MM.1S (cell line): ENCODE measurements at regions not wholly inside any gene's neighbourhood (a gene's known extent, or its start where the extent isn't known, plus 50 kb on each side); places are given as distances from the start of the nearest gene placed in this dataset.

Experiments used
- DNase-seq: peaks from one replicate; pipeline ENCODE4 v3.0.0-alpha.2; 2015
- H2AFZ ChIP-seq: fragments of 300-600 bp; sonication (generic); 2 replicates; pipeline ENCODE4 v1.6.0; 2016; ENCODE audit warnings: antibody characterized with exemption, low read length
- H3F3A ChIP-seq: fragments of 300-600 bp; sonication (generic); 2 replicates; pipeline ENCODE4 v1.6.1; 2016; ENCODE audit warnings: mild to moderate bottlenecking, antibody characterized with exemption, low read length, moderate library complexity, mixed read lengths; ENCODE audit not compliant: insufficient read depth
- H3K27ac ChIP-seq: fragments of 300-600 bp; sonication (generic); 2 replicates; pipeline ENCODE4 v1.5.1; 2016; ENCODE audit warnings: mild to moderate bottlenecking, low read length
- H3K27me3 ChIP-seq: fragments of 300-600 bp; sonication (generic); replicated peaks from 2 replicates; pipeline ENCODE4 v1.6.0; 2016; ENCODE audit warnings: low read length; ENCODE audit not compliant: insufficient read depth
- H3K36me3 ChIP-seq: fragments of 300-600 bp; sonication (generic); replicated peaks from 2 replicates; pipeline ENCODE4 v1.6.1; 2016; ENCODE audit warnings: mild to moderate bottlenecking, low read length, mixed read lengths; ENCODE audit not compliant: insufficient read depth
- H3K4me1 ChIP-seq: fragments of 300-600 bp; sonication (generic); 2 replicates; pipeline ENCODE4 v1.6.1; 2016; ENCODE audit warnings: low read length, mixed read lengths
- H3K4me2 ChIP-seq: fragments of 300-600 bp; sonication (generic); 2 replicates; pipeline ENCODE4 v1.6.0; 2016; ENCODE audit warnings: low read depth, low read length
- H3K4me3 ChIP-seq: fragments of 300-600 bp; sonication (generic); 2 replicates; pipeline ENCODE4 v1.5.1; 2016; ENCODE audit warnings: low read length, mixed read lengths
- H3K79me2 ChIP-seq: fragments of 300-600 bp; sonication (generic); 2 replicates; pipeline ENCODE4 v1.6.1; 2016; ENCODE audit warnings: mixed run types, low read length, mixed read lengths
- H3K9ac ChIP-seq: fragments of 300-600 bp; sonication (generic); 2 replicates; pipeline ENCODE4 v1.6.1; 2016; ENCODE audit warnings: low read length, mixed read lengths
- H3K9me2 ChIP-seq: fragments of 300-600 bp; sonication (generic); replicated peaks from 2 replicates; pipeline ENCODE4 v1.6.1; 2016; ENCODE audit warnings: mild to moderate bottlenecking, low read length, mixed read lengths; ENCODE audit not compliant: insufficient read depth
- H3K9me3 ChIP-seq: fragments of 300-600 bp; sonication (generic); replicated peaks from 2 replicates; pipeline ENCODE4 v1.6.1; 2016; ENCODE audit warnings: mild to moderate bottlenecking, low read length, mixed read lengths; ENCODE audit not compliant: insufficient read depth
- H4K20me1 ChIP-seq: fragments of 300-600 bp; sonication (generic); 2 replicates; pipeline ENCODE4 v1.6.1; 2016; ENCODE audit warnings: mild to moderate bottlenecking, low read length, moderate library complexity, mixed read lengths; ENCODE audit not compliant: insufficient read depth
- EZH2 ChIP-seq: fragments of 300-600 bp; sonication (generic); optimal IDR thresholded peaks from 2 replicates; pipeline ENCODE3; 2017; ENCODE audit warnings: low read depth, mild to moderate bottlenecking, antibody characterized with exemption, low read length, mixed read lengths
- EZH2phosphoT487 ChIP-seq: fragments of 300-600 bp; sonication (generic); IDR thresholded peaks from 2 replicates; pipeline ENCODE4 v1.6.1; 2018; ENCODE audit warnings: antibody characterized with exemption, low read length
- TF ChIP-seq, protein P1 (sequence below): fragments of 300-600 bp; sonication (generic); IDR thresholded peaks from 2 replicates; pipeline ENCODE4 v1.5.1; 2016; ENCODE audit warnings: antibody characterized with exemption, low read length, mixed read lengths

DNA sequence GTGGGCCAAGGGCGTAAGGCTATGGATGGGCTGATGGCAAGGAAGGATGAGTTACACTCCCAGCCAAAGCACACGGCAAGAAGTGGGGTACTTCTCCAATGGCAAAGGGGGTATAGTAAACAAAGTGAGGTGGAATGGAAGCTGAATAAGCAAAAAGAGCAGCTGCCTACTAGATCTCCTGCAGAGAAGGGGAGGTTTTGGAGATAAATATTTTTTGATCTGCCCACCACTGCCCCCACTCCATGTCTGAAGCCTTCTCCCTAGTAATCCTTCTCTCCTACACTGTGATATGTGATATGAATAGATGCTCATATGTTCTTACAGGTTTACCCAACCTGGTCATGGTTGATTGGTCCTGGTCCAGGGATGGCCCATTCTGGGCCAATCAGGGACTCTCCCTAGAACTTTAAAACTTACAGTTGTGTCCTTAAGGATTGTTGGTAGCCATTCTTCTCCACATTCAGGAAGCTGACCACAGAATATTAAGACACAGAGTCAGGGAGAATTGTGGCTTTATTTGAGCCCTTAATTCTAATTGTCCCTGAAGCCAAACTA, 436.8 kb downstream of the OMA1 start:
- H3K27me3 ChIP-seq: no peaks in the 10 kb centered on the region
- DNase-seq: no peak
- H3K9me3 ChIP-seq: no peaks in the 10 kb centered on the region
- H3K9me2 ChIP-seq: no peaks in the 10 kb centered on the region
- H3K9ac ChIP-seq: no peak overlapping the region
- H3K79me2 ChIP-seq: no peaks in the 10 kb centered on the region
- H3K4me1 ChIP-seq: no peaks in the 10 kb centered on the region
- H3F3A ChIP-seq: no peaks in the 10 kb centered on the region
- no peak overlapping the region for H3K4me2 ChIP-seq
- H3K36me3 ChIP-seq: no peaks in the 10 kb centered on the region
- no peak overlapping the region for H3K27ac ChIP-seq
- H2AFZ ChIP-seq: no peak overlapping the region
- H4K20me1 ChIP-seq: no peaks in the 10 kb centered on the region
- no peak overlapping the region for H3K4me3 ChIP-seq
- TF ChIP-seq EZH2 (no peak), EZH2phosphoT487 (no peak)
- TF ChIP-seq, protein P1, sequence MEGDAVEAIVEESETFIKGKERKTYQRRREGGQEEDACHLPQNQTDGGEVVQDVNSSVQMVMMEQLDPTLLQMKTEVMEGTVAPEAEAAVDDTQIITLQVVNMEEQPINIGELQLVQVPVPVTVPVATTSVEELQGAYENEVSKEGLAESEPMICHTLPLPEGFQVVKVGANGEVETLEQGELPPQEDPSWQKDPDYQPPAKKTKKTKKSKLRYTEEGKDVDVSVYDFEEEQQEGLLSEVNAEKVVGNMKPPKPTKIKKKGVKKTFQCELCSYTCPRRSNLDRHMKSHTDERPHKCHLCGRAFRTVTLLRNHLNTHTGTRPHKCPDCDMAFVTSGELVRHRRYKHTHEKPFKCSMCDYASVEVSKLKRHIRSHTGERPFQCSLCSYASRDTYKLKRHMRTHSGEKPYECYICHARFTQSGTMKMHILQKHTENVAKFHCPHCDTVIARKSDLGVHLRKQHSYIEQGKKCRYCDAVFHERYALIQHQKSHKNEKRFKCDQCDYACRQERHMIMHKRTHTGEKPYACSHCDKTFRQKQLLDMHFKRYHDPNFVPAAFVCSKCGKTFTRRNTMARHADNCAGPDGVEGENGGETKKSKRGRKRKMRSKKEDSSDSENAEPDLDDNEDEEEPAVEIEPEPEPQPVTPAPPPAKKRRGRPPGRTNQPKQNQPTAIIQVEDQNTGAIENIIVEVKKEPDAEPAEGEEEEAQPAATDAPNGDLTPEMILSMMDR: no peak

DNA sequence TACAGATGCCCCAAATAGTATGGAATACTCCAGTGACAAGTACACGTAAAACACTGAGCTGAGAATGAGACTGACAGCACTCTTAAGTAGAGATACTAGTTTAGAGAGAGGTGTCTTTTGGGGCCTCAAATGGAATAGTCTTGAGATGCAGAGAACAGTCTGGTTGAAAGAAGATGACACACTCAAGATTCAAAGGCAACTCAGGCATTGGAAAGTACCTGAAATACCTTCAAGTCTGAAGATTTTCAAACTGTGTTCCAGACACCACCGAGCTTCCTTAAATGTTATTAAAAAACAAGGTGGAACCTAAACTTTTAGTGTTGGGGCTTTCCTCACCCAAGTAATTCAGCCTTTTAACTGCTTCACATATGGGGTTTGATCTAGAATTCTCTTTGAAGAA, 437.7 kb downstream of the OMA1 start:
- Histone ChIP-seq H3K9ac (no peak overlapping the region), H3K79me2 (no peaks in the 10 kb centered on the region), H2AFZ (no peak overlapping the region), H3K4me2 (no peak overlapping the region), H3K4me1 (no peaks in the 10 kb centered on the region), H3K27ac (no peak overlapping the region), H3K27me3 (no peaks in the 10 kb centered on the region), H4K20me1 (no peaks in the 10 kb centered on the region), H3F3A (no peaks in the 10 kb centered on the region), H3K9me2 (no peaks in the 10 kb centered on the region), H3K4me3 (no peak overlapping the region), H3K9me3 (no peaks in the 10 kb centered on the region), H3K36me3 (no peaks in the 10 kb centered on the region)
- DNase-seq: no peak
- TF ChIP-seq EZH2phosphoT487 (no peak), EZH2 (no peak)
- TF ChIP-seq, protein P1: no peak

DNA sequence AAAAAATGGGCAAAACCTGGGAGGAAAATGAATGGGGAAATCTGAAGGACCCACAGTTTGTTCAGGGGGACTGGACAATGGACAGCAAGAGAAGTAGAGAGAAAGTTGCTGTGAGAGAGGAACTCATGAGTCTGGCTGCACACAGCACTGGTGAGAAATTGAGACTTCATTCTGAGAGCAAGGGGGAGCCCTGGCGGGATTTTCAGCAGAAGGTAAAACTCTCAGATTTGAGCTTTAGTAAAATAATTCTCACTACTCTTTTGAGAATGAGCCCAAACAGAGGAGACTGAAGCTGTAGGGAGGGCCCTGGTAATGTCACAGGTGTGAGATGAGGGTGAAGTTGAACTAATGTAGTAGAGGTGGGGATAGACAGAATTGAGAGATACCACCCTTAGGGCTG, 438.6 kb downstream of the OMA1 start:
- no peak overlapping the region for H2AFZ ChIP-seq
- no peak overlapping the region for H3K4me3 ChIP-seq
- no peaks in the 10 kb centered on the region for H3K9me2 ChIP-seq
- H3K9me3 ChIP-seq: no peaks in the 10 kb centered on the region
- no peaks in the 10 kb centered on the region for H3K79me2 ChIP-seq
- TF ChIP-seq, protein P1: no peak
- TF ChIP-seq EZH2phosphoT487: no peak
- no peak for TF ChIP-seq EZH2
- H4K20me1 ChIP-seq: no peaks in the 10 kb centered on the region
- no peak overlapping the region for H3K9ac ChIP-seq
- no peaks in the 10 kb centered on the region for H3F3A ChIP-seq
- H3K27me3 ChIP-seq: no peaks in the 10 kb centered on the region
- H3K4me2 ChIP-seq: no peak overlapping the region
- H3K27ac ChIP-seq: no peak overlapping the region
- H3K4me1 ChIP-seq: no peaks in the 10 kb centered on the region
- no peaks in the 10 kb centered on the region for H3K36me3 ChIP-seq
- no peak for DNase-seq
